DOHH2 (cell line): ENCODE measurements at regions not wholly inside any gene's neighbourhood (a gene's known extent, or its start where the extent isn't known, plus 50 kb on each side); places are given as distances from the start of the nearest gene placed in this dataset.
"Not testable (repeated sequence)": the region's sequence is repeated elsewhere in the genome, so short reads cannot be mapped to it uniquely, and the experiment has no call there.

Source experiments
- H3F3A ChIP-seq: fragments of 200-600 bp; sonication (generic), shearing (Covaris generic); 2 replicates; pipeline ENCODE4 v1.6.0; 2016; ENCODE audit warnings: antibody characterized with exemption, mild to moderate bottlenecking; ENCODE audit not compliant: control insufficient read depth, insufficient read depth
- H3K27ac ChIP-seq: fragments of 200-600 bp; sonication (generic); 2 replicates; pipeline ENCODE4 v1.5.1; 2014; ENCODE audit warnings: low read depth, mild to moderate bottlenecking, low read length, moderate library complexity
- H3K27me3 ChIP-seq: fragments of 200-600 bp; sonication (generic); 2 replicates; pipeline ENCODE4 v1.6.1; 2014; ENCODE audit warnings: mild to moderate bottlenecking, low read length, mixed read lengths; ENCODE audit not compliant: control insufficient read depth
- H3K36me3 ChIP-seq: fragments of 200-600 bp; sonication (generic); 2 replicates; pipeline ENCODE4 v1.6.1; 2014; ENCODE audit warnings: mild to moderate bottlenecking, low read length, moderate library complexity, mixed read lengths; ENCODE audit not compliant: control insufficient read depth
- H3K4me1 ChIP-seq: fragments of 200-600 bp; sonication (generic); 2 replicates; pipeline ENCODE4 v1.6.1; 2014; ENCODE audit warnings: mild to moderate bottlenecking, low read length, mixed read lengths; ENCODE audit not compliant: control insufficient read depth
- H3K4me2 ChIP-seq: fragments of 200-600 bp; sonication (generic); 2 replicates; pipeline ENCODE4 v1.6.0; 2014; ENCODE audit warnings: mild to moderate bottlenecking, low read length, moderate library complexity
- H3K4me3 ChIP-seq: fragments of 200-600 bp; sonication (generic); 2 replicates; pipeline ENCODE4 v1.5.1; 2014; ENCODE audit warnings: mild to moderate bottlenecking, low read length, mixed read lengths
- H3K79me2 ChIP-seq: fragments of 200-600 bp; sonication (generic); 2 replicates; pipeline ENCODE4 v1.6.1; 2014; ENCODE audit warnings: mild to moderate bottlenecking, low read length, mixed read lengths; ENCODE audit not compliant: control insufficient read depth
- H3K9me2 ChIP-seq: fragments of 200-600 bp; sonication (generic); replicated peaks from 2 replicates; pipeline ENCODE4 v1.6.1; 2014; ENCODE audit warnings: mild to moderate bottlenecking, low read length, mixed read lengths; ENCODE audit not compliant: control insufficient read depth
- H3K9me3 ChIP-seq: fragments of 200-600 bp; sonication (generic); 2 replicates; pipeline ENCODE4 v1.6.1; 2014; ENCODE audit warnings: antibody characterized with exemption, low read length, mixed read lengths; ENCODE audit not compliant: control insufficient read depth, insufficient read depth
- H4K20me1 ChIP-seq: fragments of 200-600 bp; sonication (generic); 2 replicates; pipeline ENCODE4 v1.6.0; 2014; ENCODE audit warnings: low read depth, mild to moderate bottlenecking, antibody characterized with exemption, low read length, moderate library complexity; ENCODE audit not compliant: control insufficient read depth, insufficient read depth
- CTCF ChIP-seq: fragments of 200-600 bp; sonication (generic); IDR thresholded peaks from one replicate; pipeline ENCODE4 v1.5.1; 2014; ENCODE audit warnings: antibody characterized with exemption, mild to moderate bottlenecking, low read depth, low read length; ENCODE audit not compliant: poor library complexity, severe bottlenecking
- EZH2phosphoT487 ChIP-seq: fragments of 200-600 bp; sonication (generic); IDR thresholded peaks from 2 replicates; pipeline ENCODE4 v1.6.1; 2017; ENCODE audit warnings: borderline replicate concordance, mild to moderate bottlenecking, antibody characterized with exemption, low read length, moderate library complexity, mixed read lengths

GRCh38 chr20:5688431-5688972 lies 61.7 kb upstream of the SHLD1 start:
- Histone ChIP-seq H3K9me2 (no peaks in the 10 kb centered on the region), H3K4me2 (no peak overlapping the region), H3K4me1 (peaks cover 32% of the 10 kb centered on the region), H3K36me3 (no peaks in the 10 kb centered on the region), H3K4me3 (no peak overlapping the region), H3K27ac (no peak overlapping the region), H3F3A (no peaks in the 10 kb centered on the region), H3K9me3 (no peaks in the 10 kb centered on the region), H4K20me1 (no peaks in the 10 kb centered on the region), H3K27me3 (no peaks in the 10 kb centered on the region), H3K79me2 (no peaks in the 10 kb centered on the region)
- TF ChIP-seq EZH2phosphoT487 = no peak
- TF ChIP-seq CTCF = no peak

DNA sequence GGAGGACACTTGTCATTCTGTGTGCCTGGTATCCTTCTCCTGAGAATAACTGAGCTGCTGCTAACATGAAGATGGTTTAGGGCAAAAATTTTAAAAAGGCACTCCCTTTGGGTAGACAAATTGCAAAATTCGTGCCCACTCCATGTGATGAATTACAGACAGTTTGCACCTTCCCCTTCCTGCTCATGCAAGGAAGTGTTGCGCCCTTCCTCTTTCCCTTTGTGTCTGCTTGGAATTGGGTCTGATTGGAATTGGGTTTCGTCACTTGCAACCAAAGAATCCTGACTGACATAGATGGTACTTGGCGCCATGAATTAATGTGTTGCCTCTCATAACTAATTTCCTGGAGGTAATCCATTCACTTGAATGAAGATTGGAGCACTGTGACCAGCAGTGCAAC lies 62.3 kb upstream of the SHLD1 start:
- H3K4me1 ChIP-seq = peaks cover 32% of the 10 kb centered on the region
- H3K36me3 ChIP-seq = no peaks in the 10 kb centered on the region
- no peaks in the 10 kb centered on the region for H3K79me2 ChIP-seq
- TF ChIP-seq EZH2phosphoT487 (no peak), CTCF (no peak)
- no peak overlapping the region for H3K27ac ChIP-seq
- H4K20me1 ChIP-seq = no peaks in the 10 kb centered on the region
- no peaks in the 10 kb centered on the region for H3K9me2 ChIP-seq
- H3F3A ChIP-seq = no peaks in the 10 kb centered on the region
- no peaks in the 10 kb centered on the region for H3K9me3 ChIP-seq
- H3K4me3 ChIP-seq = no peak overlapping the region
- no peaks in the 10 kb centered on the region for H3K27me3 ChIP-seq
- no peak overlapping the region for H3K4me2 ChIP-seq

- Histone ChIP-seq H3K4me2 (no peak overlapping the region), H3K27ac (no peak overlapping the region), H3K9me2 (no peaks in the 10 kb centered on the region), H4K20me1 (no peaks in the 10 kb centered on the region), H3F3A (no peaks in the 10 kb centered on the region), H3K4me1 (peaks cover 34% of the 10 kb centered on the region), H3K4me3 (no peak overlapping the region), H3K9me3 (no peaks in the 10 kb centered on the region), H3K79me2 (no peaks in the 10 kb centered on the region), H3K27me3 (no peaks in the 10 kb centered on the region), H3K36me3 (no peaks in the 10 kb centered on the region)
- TF ChIP-seq CTCF = no peak
- TF ChIP-seq EZH2phosphoT487 = no peak
Observed at GRCh38 chr20:5686384-5687105, 63.7 kb upstream of the SHLD1 start.

DNA sequence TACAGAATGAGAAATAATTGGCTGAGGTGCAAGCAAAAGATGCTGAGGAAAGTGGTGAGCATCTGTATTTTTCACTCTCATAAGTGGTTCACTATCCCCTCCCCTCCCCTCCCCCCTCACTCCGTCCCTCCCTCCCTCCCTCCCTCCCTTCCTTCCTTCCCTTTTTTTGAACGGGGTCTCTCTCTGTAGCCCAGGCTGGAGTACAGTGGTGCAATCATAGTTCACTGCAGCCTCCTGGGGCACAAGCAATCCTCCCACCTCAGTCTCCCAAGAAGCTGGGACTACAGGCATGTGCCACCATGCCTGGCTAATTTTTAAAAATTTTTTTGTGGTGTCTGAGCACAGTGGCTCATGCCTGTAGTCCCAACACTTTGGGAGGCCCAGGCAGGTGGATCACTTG lies 67.6 kb upstream of the SHLD1 start:
- H3K9me2 ChIP-seq, H4K20me1 ChIP-seq, H3K4me3 ChIP-seq, H3K9me3 ChIP-seq, H3K79me2 ChIP-seq, H3K27ac ChIP-seq, H3K36me3 ChIP-seq, H3K27me3 ChIP-seq, H3F3A ChIP-seq: not testable (repeated sequence)
- Histone ChIP-seq H3K4me1 (peaks cover 32% of the 10 kb centered on the region), H3K4me2 (peak overlapping the region; percentile 15; the same call in 1 of the 2 replicates)
